ENCODE measurements at regions not wholly inside any gene's neighbourhood (a gene's known extent, or its start where the extent isn't known, plus 50 kb on each side); places are given as distances from the start of the nearest gene placed in this dataset.
"Not testable (repeated sequence)": the region's sequence is repeated elsewhere in the genome, so short reads cannot be mapped to it uniquely, and the experiment has no call there.

DNA sequence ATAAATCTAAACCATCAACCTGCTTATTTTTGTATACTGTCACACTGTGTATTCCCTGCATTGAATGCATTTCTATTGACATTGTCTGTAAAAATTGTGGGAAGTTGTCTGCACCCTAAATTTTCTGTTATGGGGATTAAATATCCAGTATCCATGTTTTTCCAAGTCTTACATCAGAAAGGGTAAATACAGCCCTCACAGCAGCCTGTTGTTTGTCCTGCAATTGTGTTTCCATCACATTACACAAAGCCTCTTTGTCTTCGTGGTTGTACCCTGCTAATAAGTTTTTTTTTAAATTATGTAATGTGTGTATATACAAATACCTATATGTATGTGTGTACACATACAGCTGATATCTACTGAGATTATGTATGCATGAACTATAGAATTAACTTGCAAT lies 109.2 kb upstream of the PTPN20 start:
- DNase-seq (ENCODE audit: low spot score): not testable (repeated sequence)

DNA sequence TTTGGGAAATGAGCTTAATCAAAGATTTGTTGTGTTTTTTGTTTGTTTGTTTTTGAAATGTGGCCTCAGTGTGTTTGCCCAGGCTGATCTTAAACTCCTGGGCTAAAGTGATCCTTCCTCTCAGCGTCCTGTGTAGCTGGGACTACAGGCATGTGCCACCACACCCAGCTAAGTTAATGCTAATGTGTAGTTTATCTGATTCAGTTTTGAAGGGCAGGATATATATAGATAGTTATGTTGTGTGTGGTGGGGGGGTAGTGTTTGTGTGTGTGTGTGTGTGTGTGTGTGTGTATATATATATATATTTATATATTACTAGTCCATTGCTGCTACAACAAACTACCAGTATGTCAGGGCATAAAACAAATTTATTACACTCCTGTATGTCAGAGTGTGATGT lies 108.1 kb upstream of the PTPN20 start:
- DNase-seq (ENCODE audit: low spot score): not testable (repeated sequence)

DNA sequence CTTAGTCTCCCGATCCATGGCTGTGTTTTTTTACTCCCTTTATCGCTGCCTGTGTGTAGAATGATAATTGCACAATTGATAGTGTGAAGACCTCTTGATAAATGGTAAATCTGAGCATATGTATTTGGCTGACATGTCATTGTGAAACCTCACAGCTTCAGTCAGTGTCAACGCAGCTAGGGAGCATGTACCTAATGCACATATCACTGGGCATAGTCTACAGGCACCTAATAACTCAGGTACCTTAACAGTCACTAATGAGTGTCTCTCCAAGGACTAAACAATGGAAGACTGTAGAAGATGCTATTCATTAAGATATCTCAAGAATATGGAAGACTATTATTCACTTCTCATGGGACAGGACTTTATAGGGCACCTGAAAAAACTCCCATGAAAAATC lies 101.0 kb upstream of the PTPN20 start:
- not testable (repeated sequence) for DNase-seq (ENCODE audit: low spot score)

DNA sequence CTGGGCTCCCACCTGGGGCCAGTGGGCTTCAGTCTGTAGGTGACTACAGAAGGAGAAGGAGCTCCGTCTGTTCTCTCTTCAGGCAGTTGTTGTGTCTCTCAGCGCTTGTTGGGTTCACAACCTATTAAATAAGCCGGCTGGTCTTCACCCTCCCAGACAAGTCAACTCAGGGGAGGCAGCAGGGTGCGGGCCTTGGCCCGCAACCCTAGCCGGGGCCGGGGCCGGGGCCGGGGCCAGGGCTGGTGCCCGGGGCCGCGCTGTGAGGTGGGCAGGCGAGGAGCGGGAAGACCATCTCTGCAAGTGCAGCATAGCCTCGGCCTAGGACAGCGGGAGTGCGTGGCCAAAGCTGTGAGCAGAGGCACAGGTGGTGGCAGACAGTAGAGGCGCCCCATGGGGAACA lies 95.1 kb upstream of the PTPN20 start:
- not testable (repeated sequence) for DNase-seq (ENCODE audit: low spot score)

DNA sequence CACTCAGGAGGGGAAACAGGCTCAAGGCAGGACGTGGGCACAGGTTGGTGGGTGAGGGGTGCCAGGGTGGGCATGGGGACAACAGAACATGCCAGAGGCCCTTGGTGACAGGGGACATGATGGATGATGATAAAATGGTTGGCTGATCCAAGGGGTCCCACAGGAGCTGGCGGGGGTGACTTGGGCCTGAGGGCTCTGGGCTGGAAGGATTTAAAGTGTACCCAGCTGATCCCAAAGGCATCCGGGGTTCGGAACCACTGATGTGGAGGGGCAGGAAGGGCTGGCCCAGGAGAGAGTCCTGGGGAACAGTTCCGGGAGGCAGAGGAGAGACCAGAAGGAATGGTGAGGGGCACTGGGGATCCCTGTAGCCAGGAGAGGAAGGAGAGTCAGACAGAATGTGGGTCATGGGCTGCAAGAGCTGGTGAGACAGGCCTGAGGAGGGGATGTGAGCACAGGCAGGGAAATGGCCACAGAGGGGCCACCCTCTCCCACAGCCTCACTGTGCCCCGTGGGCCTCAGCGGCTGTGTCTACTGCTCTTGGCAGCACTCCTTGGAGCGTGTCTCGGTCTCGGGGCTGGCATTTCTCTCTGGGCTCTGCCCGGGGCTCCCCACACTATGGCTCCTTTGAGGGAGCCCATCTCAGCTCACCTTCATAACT lies 70.7 kb upstream of the PTPN20 start:
- not testable (repeated sequence) for DNase-seq (ENCODE audit: low spot score)

DNA sequence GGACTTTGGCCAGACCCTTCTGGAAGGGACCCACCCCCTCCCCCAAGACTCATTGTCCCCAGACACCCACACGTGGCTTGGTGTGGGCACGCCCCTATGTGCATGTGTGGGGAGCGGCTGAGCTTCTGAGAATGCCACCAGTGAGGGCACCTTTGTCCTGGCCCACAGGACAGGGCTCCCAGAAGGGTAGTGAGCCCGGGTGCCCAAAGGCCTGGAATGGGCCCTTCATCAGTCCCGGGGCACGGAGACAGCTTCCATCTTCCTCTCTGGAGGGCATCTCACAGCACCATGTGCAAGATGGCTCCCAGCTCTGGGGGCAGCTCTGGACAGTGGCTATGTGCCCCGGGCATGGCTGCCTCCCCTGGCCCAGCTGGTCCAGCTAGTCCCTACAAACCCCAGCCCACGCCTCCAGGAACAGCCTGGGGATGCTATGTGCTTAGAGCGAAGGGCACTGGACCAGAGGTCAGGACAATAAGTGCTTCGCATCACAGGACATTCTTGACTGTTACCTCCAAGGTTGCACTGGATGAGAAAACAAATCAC lies 70.1 kb upstream of the PTPN20 start:
- DNase-seq (ENCODE audit: low spot score): not testable (repeated sequence)

DNA sequence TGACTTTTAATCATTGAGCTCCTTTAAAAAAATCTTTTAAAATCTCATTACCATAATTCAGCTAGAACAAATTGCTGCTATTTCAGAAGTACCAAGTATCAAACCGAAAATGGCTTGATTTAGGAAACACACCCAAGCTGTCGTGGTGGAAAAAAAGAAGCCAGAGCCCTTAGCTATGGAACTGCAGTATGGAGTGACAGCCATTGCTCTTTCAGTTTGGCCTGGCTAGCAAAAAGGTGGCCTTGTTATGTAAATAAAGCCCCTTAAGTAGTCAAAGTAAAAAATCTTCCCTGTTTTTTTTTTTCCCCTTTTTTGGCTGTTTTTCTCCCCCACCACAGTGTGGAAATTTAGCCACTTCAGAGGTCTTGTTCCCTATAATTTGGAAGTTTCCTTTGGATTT lies 66.0 kb upstream of the PTPN20 start:
- DNase-seq (ENCODE audit: low spot score): not testable (repeated sequence)

DNA sequence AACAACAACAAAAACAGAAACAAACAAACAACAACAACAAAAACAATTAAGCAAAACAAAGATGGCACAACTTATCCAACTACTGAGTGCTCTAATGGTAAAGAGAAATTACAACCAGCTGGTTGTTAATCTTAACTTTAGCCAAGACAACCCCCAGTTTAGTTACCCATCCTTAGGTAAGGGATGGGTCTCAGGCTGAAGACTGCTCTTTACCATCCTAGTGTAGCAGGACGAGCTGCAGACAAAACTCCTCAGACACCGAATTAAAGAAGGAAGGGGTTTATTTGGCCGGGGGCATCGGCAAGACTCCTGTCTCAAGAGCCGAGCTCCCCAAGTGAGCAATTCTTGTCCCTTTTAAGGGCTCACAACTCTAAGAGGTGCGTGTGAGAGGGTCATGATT lies 65.6 kb upstream of the PTPN20 start:
- DNase-seq (ENCODE audit: low spot score): not testable (repeated sequence)

DNA sequence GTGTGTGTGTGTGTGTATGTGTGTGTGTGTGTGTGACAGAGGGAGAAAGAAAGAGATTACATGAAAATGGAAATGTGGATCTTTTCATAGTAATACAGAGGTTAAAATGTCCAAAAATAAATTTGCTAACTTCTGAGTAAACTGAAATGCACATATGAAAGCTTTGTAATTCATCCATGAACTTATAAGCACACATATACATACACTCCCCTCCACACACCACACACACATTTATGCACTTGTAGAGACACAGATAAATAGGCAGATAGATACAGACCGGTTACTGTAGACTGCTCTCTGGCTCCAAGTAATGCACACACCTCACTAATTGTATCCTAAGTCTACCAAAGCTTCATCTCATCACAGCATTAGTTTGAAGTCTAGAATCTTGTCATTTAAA lies 50.5 kb upstream of the PTPN20 start:
- DNase-seq (ENCODE audit: low spot score): not testable (repeated sequence)

Small RNA genes lying in the stretch of these regions (small RNA-seq; reads per million reads assigned to genes)
- gene RNA5SP311: 0 reads per million in 2 experiments

Measured in SK-N-DZ (cell line).